Esophagus squamous epithelium (tissue), 4 donors: ENCODE measurements at regions not wholly inside any gene's neighbourhood (a gene's known extent, or its start where the extent isn't known, plus 50 kb on each side); places are given as distances from the start of the nearest gene placed in this dataset.

Experiments used
- POLR2A ChIP-seq, 4 donors: fragments of 450-650 bp; IDR thresholded peaks; one replicate each; pipeline ENCODE4 v1.6.1; 2017; ENCODE audit warnings: antibody characterized with exemption in 4 of 4, mild to moderate bottlenecking in 4 of 4, moderate library complexity in 3 of 4
- TF ChIP-seq, protein P1 (sequence below), 6 experiments: fragments of 450-650 bp in 4 of 6; fragments of 200-600 bp in 2 of 6; sonication (generic) in 2 of 6; IDR thresholded peaks; one replicate each; pipeline ENCODE4 v1.5.1; 2016 to 2019; ENCODE audit warnings: antibody characterized with exemption in 6 of 6, mild to moderate bottlenecking in 4 of 6, moderate library complexity in 4 of 6

DNA sequence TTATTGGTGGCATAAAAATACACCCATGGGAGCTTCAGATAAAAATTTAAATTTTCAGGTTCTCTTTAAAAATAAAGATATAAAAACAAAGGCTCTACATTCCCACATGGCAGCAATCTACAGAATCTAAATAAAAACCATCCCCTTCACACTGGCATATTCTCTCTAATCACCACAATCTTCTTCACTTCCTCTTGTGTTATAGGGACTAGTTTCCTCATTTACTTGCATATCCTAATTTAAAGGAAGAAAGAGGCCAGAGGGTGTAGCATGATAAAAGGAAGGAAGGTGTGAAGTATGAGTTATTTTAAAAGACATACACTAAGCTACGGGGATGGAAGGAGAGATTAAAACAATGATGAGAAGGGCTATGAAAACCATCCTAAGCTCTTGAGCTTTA is 390.5 kb downstream of the ZNF608 start:
- TF ChIP-seq, protein P1, sequence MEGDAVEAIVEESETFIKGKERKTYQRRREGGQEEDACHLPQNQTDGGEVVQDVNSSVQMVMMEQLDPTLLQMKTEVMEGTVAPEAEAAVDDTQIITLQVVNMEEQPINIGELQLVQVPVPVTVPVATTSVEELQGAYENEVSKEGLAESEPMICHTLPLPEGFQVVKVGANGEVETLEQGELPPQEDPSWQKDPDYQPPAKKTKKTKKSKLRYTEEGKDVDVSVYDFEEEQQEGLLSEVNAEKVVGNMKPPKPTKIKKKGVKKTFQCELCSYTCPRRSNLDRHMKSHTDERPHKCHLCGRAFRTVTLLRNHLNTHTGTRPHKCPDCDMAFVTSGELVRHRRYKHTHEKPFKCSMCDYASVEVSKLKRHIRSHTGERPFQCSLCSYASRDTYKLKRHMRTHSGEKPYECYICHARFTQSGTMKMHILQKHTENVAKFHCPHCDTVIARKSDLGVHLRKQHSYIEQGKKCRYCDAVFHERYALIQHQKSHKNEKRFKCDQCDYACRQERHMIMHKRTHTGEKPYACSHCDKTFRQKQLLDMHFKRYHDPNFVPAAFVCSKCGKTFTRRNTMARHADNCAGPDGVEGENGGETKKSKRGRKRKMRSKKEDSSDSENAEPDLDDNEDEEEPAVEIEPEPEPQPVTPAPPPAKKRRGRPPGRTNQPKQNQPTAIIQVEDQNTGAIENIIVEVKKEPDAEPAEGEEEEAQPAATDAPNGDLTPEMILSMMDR (IDR thresholded peaks at IDR 0.05), result no peak
- no peak for TF ChIP-seq POLR2A (IDR thresholded peaks at IDR 0.05)
